GM21723 (cell line): ENCODE measurements at regions not wholly inside any gene's neighbourhood (a gene's known extent, or its start where the extent isn't known, plus 50 kb on each side); places are given as distances from the start of the nearest gene placed in this dataset.

Experiments
- ATAC-seq: cut with Tn5 transposase; IDR thresholded peaks from one replicate; pipeline ENCODE4 v1.9.1; 2021; ENCODE audit warnings: mild to moderate bottlenecking, moderate library complexity; ENCODE audit not compliant: unreplicated experiment

- no peak for ATAC-seq
These were observed 1177.4 kb upstream of the PHF14 start for GRCh38 chr7:9796241-9796640.

GRCh38 chr7:9822458-9823290 lies 1151.0 kb upstream of the PHF14 start:
- no peak for ATAC-seq

GRCh38 chr7:9835199-9835598 lies 1138.5 kb upstream of the PHF14 start:
- ATAC-seq, result no peak

- ATAC-seq, result no peak
These were observed 1137.0 kb upstream of the PHF14 start for GRCh38 chr7:9836671-9837070.

GRCh38 chr7:9842301-9842700 lies 1131.4 kb upstream of the PHF14 start:
- no peak for ATAC-seq

- no peak for ATAC-seq
These were observed 1126.8 kb upstream of the PHF14 start for GRCh38 chr7:9846902-9847301.

- no peak for ATAC-seq
These were observed 1119.1 kb upstream of the PHF14 start for GRCh38 chr7:9854605-9855004.

- no peak for ATAC-seq
These were observed 1117.0 kb upstream of the PHF14 start for GRCh38 chr7:9856668-9857067.

- ATAC-seq, result no peak
These were observed 1110.1 kb upstream of the PHF14 start for GRCh38 chr7:9863545-9863944.

- no peak for ATAC-seq
These were observed 1104.5 kb upstream of the PHF14 start for GRCh38 chr7:9869151-9869550.

GRCh38 chr7:9869566-9869965 lies 1104.1 kb upstream of the PHF14 start:
- no peak for ATAC-seq

- ATAC-seq, result no peak
These were observed 1103.0 kb upstream of the PHF14 start for GRCh38 chr7:9870674-9871073.

- ATAC-seq, result no peak
These were observed 1099.5 kb upstream of the PHF14 start for GRCh38 chr7:9874182-9874581.

- no peak for ATAC-seq
These were observed 1097.6 kb upstream of the PHF14 start for GRCh38 chr7:9876053-9876452.

GRCh38 chr7:9889554-9889953 lies 1084.1 kb upstream of the PHF14 start:
- ATAC-seq, result no peak

- ATAC-seq, result no peak
These were observed 1083.6 kb upstream of the PHF14 start for GRCh38 chr7:9890092-9890491.

GRCh38 chr7:9891056-9891455 lies 1082.6 kb upstream of the PHF14 start:
- no peak for ATAC-seq

- ATAC-seq, result no peak
These were observed 1073.3 kb upstream of the PHF14 start for GRCh38 chr7:9900339-9900738.

- ATAC-seq, result no peak
These were observed 1052.3 kb upstream of the PHF14 start for GRCh38 chr7:9921326-9921725.

- ATAC-seq, result no peak
These were observed 1035.6 kb upstream of the PHF14 start for GRCh38 chr7:9937944-9938631.

GRCh38 chr7:9939176-9939575 lies 1034.5 kb upstream of the PHF14 start:
- no peak for ATAC-seq

GRCh38 chr7:9945131-9945530 lies 1028.5 kb upstream of the PHF14 start:
- ATAC-seq, result no peak
